ENCODE measurements at regions not wholly inside any gene's neighbourhood (a gene's known extent, or its start where the extent isn't known, plus 50 kb on each side); places are given as distances from the start of the nearest gene placed in this dataset. TPM values are rescaled to one million over a fixed set of nuclear protein-coding genes. Genes with fewer than 3 reads are reported as not detected.
A peak's percentile ranks its signal among the peaks of the same experiment; 100 is the strongest.
"Not testable (repeated sequence)": the region's sequence is repeated elsewhere in the genome, so short reads cannot be mapped to it uniquely, and the experiment has no call there.

- H3K4me3 ChIP-seq (ENCODE audit: low read depth, low read length, poor library complexity, severe bottlenecking) = no peak overlapping the region
- H3K27ac ChIP-seq (ENCODE audit: low read depth, low read length, poor library complexity, severe bottlenecking) = no peak overlapping the region
- H3K36me3 ChIP-seq (ENCODE audit: insufficient read depth, low read length) = no peaks in the 10 kb centered on the region
- BruUV-seq (replicated peaks) = no TSS peak
- H3K4me1 ChIP-seq (ENCODE audit: insufficient read depth, low read length, poor library complexity, severe bottlenecking) = peaks cover 6% of the 10 kb centered on the region
- H3K9me2 ChIP-seq (ENCODE audit: insufficient read depth, low read length) = no peaks in the 10 kb centered on the region
- intact Hi-C loops (cut with micrococcal nuclease; ENCODE audit: unreplicated experiment) = no loop called here
- ChIA-PET CTCF (ENCODE audit: unreplicated experiment) (no interaction called here), POLR2A (interaction anchor here (0.7 kb wide), 2 partner anchors 54 to 61 kb away, joined by 3 read pairs; no protein-coding TSS in a partner anchor)
- peak; percentile 42 for DNase-seq (ENCODE audit: low spot score)
- no peak overlapping the region for H3K4me2 ChIP-seq (ENCODE audit: low read length)
- TF ChIP-seq CTCF (conservative IDR thresholded peaks at IDR 0.05; ENCODE audit: low read length) = peak; percentile 74
- no peak for TF ChIP-seq EZH2phosphoT487 (IDR thresholded peaks at IDR 0.05; ENCODE audit: borderline replicate concordance, low read depth, low read length)
- no peaks in the 10 kb centered on the region for H3K79me2 ChIP-seq (ENCODE audit: insufficient read depth, low read depth, low read length)
- no peaks in the 10 kb centered on the region for H3K9me3 ChIP-seq (ENCODE audit: low read length)
- H2AFZ ChIP-seq (ENCODE audit: low read length) = no peak overlapping the region
- no peaks in the 10 kb centered on the region for H4K20me1 ChIP-seq (ENCODE audit: insufficient read depth, low read length)
Observed at GRCh38 chr10:56449770-56450169, 88.7 kb upstream of the ZWINT start.

GRCh38 chr10:56447613-56448012 is 86.6 kb upstream of the ZWINT start:
- intact Hi-C loops (cut with micrococcal nuclease; ENCODE audit: unreplicated experiment); H3K9me3 ChIP-seq (ENCODE audit: low read length); H3K4me3 ChIP-seq (ENCODE audit: low read depth, low read length, poor library complexity, severe bottlenecking); H2AFZ ChIP-seq (ENCODE audit: low read length); H3K79me2 ChIP-seq (ENCODE audit: insufficient read depth, low read depth, low read length); H3K4me2 ChIP-seq (ENCODE audit: low read length); H3K36me3 ChIP-seq (ENCODE audit: insufficient read depth, low read length); H3K4me1 ChIP-seq (ENCODE audit: insufficient read depth, low read length, poor library complexity, severe bottlenecking); H4K20me1 ChIP-seq (ENCODE audit: insufficient read depth, low read length); H3K9me2 ChIP-seq (ENCODE audit: insufficient read depth, low read length); CTCF ChIA-PET (ENCODE audit: unreplicated experiment); DNase-seq (ENCODE audit: low spot score); BruUV-seq (replicated peaks); H3K27ac ChIP-seq (ENCODE audit: low read depth, low read length, poor library complexity, severe bottlenecking): not testable (repeated sequence)
- POLR2A ChIA-PET = interaction anchor here (0.9 kb wide), 1 partner anchor 30 kb away, joined by 3 read pairs; no protein-coding TSS in a partner anchor

DNA sequence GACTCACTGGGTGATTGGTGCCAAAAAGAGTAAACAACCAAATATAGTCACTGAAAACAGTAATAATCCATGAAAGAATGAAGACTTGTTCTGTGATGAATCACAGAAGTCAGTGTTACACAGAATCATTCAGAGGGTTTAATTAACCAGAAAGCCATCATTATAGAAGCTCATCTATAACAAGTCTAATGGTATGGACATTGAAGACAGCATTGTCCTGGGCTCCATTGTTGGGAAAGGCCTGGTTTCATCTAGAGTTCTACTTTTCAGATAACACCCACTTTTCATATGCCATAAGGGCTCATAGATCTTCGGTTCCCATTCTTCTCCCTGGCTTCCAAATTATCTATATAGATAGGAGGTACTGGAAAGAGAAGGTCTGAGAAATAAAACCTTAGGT is 80.3 kb upstream of the ZWINT start:
- H3K4me2 ChIP-seq (ENCODE audit: low read length); H3K4me3 ChIP-seq (ENCODE audit: low read depth, low read length, poor library complexity, severe bottlenecking); CTCF ChIA-PET (ENCODE audit: unreplicated experiment); H3K36me3 ChIP-seq (ENCODE audit: insufficient read depth, low read length); H3K27ac ChIP-seq (ENCODE audit: low read depth, low read length, poor library complexity, severe bottlenecking); POLR2A ChIA-PET; H4K20me1 ChIP-seq (ENCODE audit: insufficient read depth, low read length); H3K9me2 ChIP-seq (ENCODE audit: insufficient read depth, low read length); H3K79me2 ChIP-seq (ENCODE audit: insufficient read depth, low read depth, low read length); BruUV-seq (replicated peaks); H3K9me3 ChIP-seq (ENCODE audit: low read length); intact Hi-C loops (cut with micrococcal nuclease; ENCODE audit: unreplicated experiment); H3K4me1 ChIP-seq (ENCODE audit: insufficient read depth, low read length, poor library complexity, severe bottlenecking); DNase-seq (ENCODE audit: low spot score): not testable (repeated sequence)
- H2AFZ ChIP-seq (ENCODE audit: low read length) = peak overlapping the region; percentile 58; the same call in 1 of the 2 replicates

Small RNA genes in the stretch of these regions (microRNA-seq; reads per million reads assigned to microRNA genes)
- gene MIR3924 (ENCODE audit: borderline replicate concordance) = not detected

Small RNA genes in the stretch of these regions (small RNA-seq; reads per million reads assigned to genes)
- gene AL731534.1 = not detected
- not detected for gene MIR3924
- 5.3 reads per million, percentile 92 among the genes with 10 or more reads in this experiment for gene RF01299
